ENCODE measurements at regions not wholly inside any gene's neighbourhood (a gene's known extent, or its start where the extent isn't known, plus 50 kb on each side); places are given as distances from the start of the nearest gene placed in this dataset.

DNA sequence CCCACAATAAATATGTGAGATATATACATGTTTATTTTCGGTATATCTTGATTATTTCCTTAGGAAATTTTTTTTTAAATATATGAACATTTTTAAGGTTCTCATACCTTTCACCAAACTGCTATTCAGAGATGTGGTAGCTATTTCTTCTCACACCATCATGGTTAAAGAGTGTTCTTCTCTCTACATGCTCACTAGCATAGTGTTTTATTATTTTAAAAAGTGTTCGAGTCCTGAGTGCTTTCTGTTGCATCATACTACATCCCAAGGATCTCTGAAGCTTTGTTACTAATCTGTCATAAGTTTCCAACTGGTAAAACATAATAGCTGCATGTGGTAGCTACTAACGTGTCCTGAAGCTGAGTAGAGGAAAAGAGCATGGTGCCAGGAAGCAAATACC lies 177.4 kb upstream of the GLRA1 start:
- Histone ChIP-seq H3K4me1 (no peaks in the 10 kb centered on the region), H3K27ac (no peak overlapping the region), H3K4me3 (no peak overlapping the region), H3K9me3 (no peaks in the 10 kb centered on the region), H3K4me2 (no peak overlapping the region)
- DNase-seq (ENCODE audit: low read depth in 1 of 2, low spot score in 1 of 2) (no peak), ATAC-seq (no peak), FAIRE-seq (no peak)
- 2% methylated on average over 3 of the region's 3 CpGs for WGBS (ENCODE audit: missing lambda C conversion rate)
- ChIA-PET CTCF (interaction anchor here (0.6 kb wide), 1 partner anchor 16 kb away, joined by 3 read pairs; no protein-coding TSS in a partner anchor), POLR2A (no interaction called here)
- TF ChIP-seq CBX2 (IDR thresholded peaks at IDR 0.05; ENCODE audit: borderline replicate concordance, low read depth), result no peak
- TF ChIP-seq NPAS2 (CRISPR knock-in tag; IDR thresholded peaks at IDR 0.05; ENCODE audit: borderline replicate concordance), result no peak
- no peak for TF ChIP-seq ZSCAN20 (CRISPR knock-in tag; IDR thresholded peaks at IDR 0.05)
- no peak for TF ChIP-seq KDM5A (IDR thresholded peaks at IDR 0.05)
- no peak for TF ChIP-seq EP300 (IDR thresholded peaks at IDR 0.05)
- TF ChIP-seq EHMT2 (IDR thresholded peaks at IDR 0.05; ENCODE audit: low read depth), result no peak
- TF ChIP-seq CHD2 (IDR thresholded peaks at IDR 0.05; ENCODE audit: low read length, partially characterized antibody), result no peak
- TF ChIP-seq ESRRA (IDR thresholded peaks at IDR 0.05; ENCODE audit: borderline replicate concordance, low read length), result no peak
- no peak for TF ChIP-seq JUNB (IDR thresholded peaks at IDR 0.05)
- TF ChIP-seq, protein P1, sequence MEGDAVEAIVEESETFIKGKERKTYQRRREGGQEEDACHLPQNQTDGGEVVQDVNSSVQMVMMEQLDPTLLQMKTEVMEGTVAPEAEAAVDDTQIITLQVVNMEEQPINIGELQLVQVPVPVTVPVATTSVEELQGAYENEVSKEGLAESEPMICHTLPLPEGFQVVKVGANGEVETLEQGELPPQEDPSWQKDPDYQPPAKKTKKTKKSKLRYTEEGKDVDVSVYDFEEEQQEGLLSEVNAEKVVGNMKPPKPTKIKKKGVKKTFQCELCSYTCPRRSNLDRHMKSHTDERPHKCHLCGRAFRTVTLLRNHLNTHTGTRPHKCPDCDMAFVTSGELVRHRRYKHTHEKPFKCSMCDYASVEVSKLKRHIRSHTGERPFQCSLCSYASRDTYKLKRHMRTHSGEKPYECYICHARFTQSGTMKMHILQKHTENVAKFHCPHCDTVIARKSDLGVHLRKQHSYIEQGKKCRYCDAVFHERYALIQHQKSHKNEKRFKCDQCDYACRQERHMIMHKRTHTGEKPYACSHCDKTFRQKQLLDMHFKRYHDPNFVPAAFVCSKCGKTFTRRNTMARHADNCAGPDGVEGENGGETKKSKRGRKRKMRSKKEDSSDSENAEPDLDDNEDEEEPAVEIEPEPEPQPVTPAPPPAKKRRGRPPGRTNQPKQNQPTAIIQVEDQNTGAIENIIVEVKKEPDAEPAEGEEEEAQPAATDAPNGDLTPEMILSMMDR (IDR thresholded peaks at IDR 0.05), result no peak
- TF ChIP-seq HDAC2 (IDR thresholded peaks at IDR 0.05), result no peak
- no peak for TF ChIP-seq POLR2A (IDR thresholded peaks at IDR 0.05; ENCODE audit: low read length)

DNA sequence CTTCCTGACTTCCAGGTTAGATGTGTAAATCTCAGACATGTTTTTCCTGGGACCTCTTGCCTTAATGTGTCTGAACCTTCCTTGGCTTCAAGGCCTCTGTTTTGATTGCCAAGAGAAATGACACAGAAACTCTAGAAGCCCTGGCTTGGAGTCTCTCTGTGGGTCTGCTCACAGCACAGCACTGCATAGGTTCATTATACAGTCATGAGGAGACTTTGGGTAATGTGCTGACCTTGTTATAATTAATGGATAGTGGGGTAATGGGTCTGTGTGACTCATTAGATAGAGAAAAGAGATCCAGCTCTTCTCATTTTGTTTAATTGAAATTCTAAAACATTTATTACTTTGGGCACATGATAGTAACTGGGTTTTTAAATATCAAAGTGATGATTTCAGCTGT lies 175.8 kb upstream of the GLRA1 start:
- Histone ChIP-seq H3K4me1 (no peaks in the 10 kb centered on the region), H3K4me3 (no peak overlapping the region), H3K27ac (no peak overlapping the region), H3K4me2 (no peak overlapping the region), H3K9me3 (no peaks in the 10 kb centered on the region)
- POLR2A ChIA-PET, result no interaction called here
- no peak for DNase-seq (ENCODE audit: low read depth in 1 of 2, low spot score in 1 of 2)
- ATAC-seq, result no peak
- no peak for TF ChIP-seq POLR2AphosphoS2 (conservative IDR thresholded peaks at IDR 0.05; ENCODE audit: low read length)
- TF ChIP-seq RFX5 (IDR thresholded peaks at IDR 0.05), result no peak
- peak; percentile 21 for TF ChIP-seq MAFK (IDR thresholded peaks at IDR 0.05; ENCODE audit: partially characterized antibody)
- FAIRE-seq, result no peak
- CTCF ChIA-PET, result no interaction called here

DNA sequence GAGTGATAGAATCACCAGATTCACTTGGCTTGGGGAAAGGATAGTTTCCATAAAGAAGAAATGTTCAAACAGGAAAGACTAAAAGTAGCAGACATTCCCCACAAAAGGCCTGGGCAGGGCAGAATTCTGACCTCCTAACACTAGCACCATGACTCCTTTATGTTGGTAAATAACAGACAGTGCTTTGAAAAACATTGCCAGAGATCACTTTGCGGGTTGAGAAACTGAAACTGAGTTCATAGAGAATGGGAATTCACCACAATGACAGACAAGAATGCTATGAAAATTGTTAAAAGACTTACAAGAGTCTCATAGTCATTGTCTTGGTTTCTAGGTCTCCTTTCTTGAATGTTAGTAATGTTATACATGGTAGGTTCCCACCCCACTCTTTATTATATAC lies 172.5 kb upstream of the GLRA1 start:
- ChIA-PET POLR2A (no interaction called here), CTCF (no interaction called here)
- 0% methylated on average over 1 of the region's 1 CpG for WGBS (ENCODE audit: missing lambda C conversion rate)
- H3K4me1 ChIP-seq, result no peaks in the 10 kb centered on the region
- H3K4me2 ChIP-seq, result no peak overlapping the region
- no peak for TF ChIP-seq HEYL (CRISPR knock-in tag; IDR thresholded peaks at IDR 0.05)
- no peak for TF ChIP-seq BHLHE40 (IDR thresholded peaks at IDR 0.05; ENCODE audit: low read depth, low read length)
- TF ChIP-seq MAZ (IDR thresholded peaks at IDR 0.05; ENCODE audit: borderline replicate concordance, low read depth, low read length), result no peak
- TF ChIP-seq HOXB5 (CRISPR knock-in tag; IDR thresholded peaks at IDR 0.05), result no peak
- TF ChIP-seq MYC (IDR thresholded peaks at IDR 0.05; ENCODE audit: borderline replicate concordance, low read length), result no peak
- no peak for TF ChIP-seq FOSB (CRISPR knock-in tag; IDR thresholded peaks at IDR 0.05)
- TF ChIP-seq JUN (IDR thresholded peaks at IDR 0.05), result no peak
- TF ChIP-seq RAD21 (conservative IDR thresholded peaks at IDR 0.05 in 1 of 2, IDR thresholded peaks at IDR 0.05 in 1 of 2), result no peak
- no peak for TF ChIP-seq NPAS2 (CRISPR knock-in tag; IDR thresholded peaks at IDR 0.05; ENCODE audit: borderline replicate concordance)
- H3K4me3 ChIP-seq, result no peak overlapping the region
- ATAC-seq (no peak), FAIRE-seq (no peak), DNase-seq (ENCODE audit: low read depth in 1 of 2, low spot score in 1 of 2) (no peak)
- no peak overlapping the region for H3K27ac ChIP-seq
- no peaks in the 10 kb centered on the region for H3K9me3 ChIP-seq

DNA sequence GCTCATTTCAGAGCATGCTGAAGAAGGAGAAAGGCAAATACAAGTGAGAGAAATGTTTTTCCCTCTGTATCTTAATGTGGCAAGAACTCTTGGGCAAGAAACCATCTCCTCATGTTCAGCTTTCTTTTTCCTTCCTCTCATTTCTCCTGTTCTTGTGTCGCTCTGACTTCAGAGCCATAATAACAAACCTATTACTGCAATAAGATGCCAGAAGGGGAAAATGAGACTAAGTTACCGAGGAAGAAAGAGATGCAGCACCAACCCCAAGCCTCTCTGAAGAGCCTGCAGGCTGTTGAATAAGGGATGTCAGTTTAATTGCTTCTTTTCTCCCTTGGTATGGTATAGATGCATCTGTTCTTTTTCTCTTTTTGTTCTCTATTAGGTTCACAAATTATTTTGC lies 170.1 kb upstream of the GLRA1 start:
- ATAC-seq, result no peak
- ChIA-PET CTCF (no interaction called here), POLR2A (no interaction called here)
- 0% methylated on average over 2 of the region's 2 CpGs for WGBS (ENCODE audit: missing lambda C conversion rate)
- FAIRE-seq, result no peak
- no peak for DNase-seq (ENCODE audit: low read depth in 1 of 2, low spot score in 1 of 2)
- H3K4me3 ChIP-seq, result no peak overlapping the region
- no peaks in the 10 kb centered on the region for H3K9me3 ChIP-seq
- no peaks in the 10 kb centered on the region for H3K4me1 ChIP-seq
- no peak overlapping the region for H3K27ac ChIP-seq
- no peak overlapping the region for H3K4me2 ChIP-seq
- TF ChIP-seq, protein P2, sequence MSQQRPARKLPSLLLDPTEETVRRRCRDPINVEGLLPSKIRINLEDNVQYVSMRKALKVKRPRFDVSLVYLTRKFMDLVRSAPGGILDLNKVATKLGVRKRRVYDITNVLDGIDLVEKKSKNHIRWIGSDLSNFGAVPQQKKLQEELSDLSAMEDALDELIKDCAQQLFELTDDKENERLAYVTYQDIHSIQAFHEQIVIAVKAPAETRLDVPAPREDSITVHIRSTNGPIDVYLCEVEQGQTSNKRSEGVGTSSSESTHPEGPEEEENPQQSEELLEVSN (IDR thresholded peaks at IDR 0.05; ENCODE audit: borderline replicate concordance, low read depth), result no peak
- no peak for TF ChIP-seq HOXB13 (CRISPR knock-in tag; IDR thresholded peaks at IDR 0.05; ENCODE audit: low read depth)
- TF ChIP-seq POLR2AphosphoS2 (conservative IDR thresholded peaks at IDR 0.05; ENCODE audit: low read length), result no peak
- TF ChIP-seq FOXS1 (CRISPR knock-in tag; IDR thresholded peaks at IDR 0.05), result no peak
- TF ChIP-seq, protein P3, sequence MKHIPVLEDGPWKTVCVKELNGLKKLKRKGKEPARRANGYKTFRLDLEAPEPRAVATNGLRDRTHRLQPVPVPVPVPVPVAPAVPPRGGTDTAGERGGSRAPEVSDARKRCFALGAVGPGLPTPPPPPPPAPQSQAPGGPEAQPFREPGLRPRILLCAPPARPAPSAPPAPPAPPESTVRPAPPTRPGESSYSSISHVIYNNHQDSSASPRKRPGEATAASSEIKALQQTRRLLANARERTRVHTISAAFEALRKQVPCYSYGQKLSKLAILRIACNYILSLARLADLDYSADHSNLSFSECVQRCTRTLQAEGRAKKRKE (CRISPR knock-in tag; IDR thresholded peaks at IDR 0.05; ENCODE audit: low read depth), result no peak
- TF ChIP-seq RFX5 (IDR thresholded peaks at IDR 0.05), result no peak
- no peak for TF ChIP-seq NR3C1 (IDR thresholded peaks at IDR 0.05)
- no peak for TF ChIP-seq MAZ (IDR thresholded peaks at IDR 0.05; ENCODE audit: borderline replicate concordance, low read depth, low read length)
- no peak for TF ChIP-seq ZC3H11A (IDR thresholded peaks at IDR 0.05)
- no peak for TF ChIP-seq CBX8 (IDR thresholded peaks at IDR 0.05)
- TF ChIP-seq TFCP2L1 (CRISPR knock-in tag; IDR thresholded peaks at IDR 0.05), result no peak
- no peak for TF ChIP-seq RCOR1 (IDR thresholded peaks at IDR 0.05; ENCODE audit: low read depth, low read length)
- no peak for TF ChIP-seq PHF8 (IDR thresholded peaks at IDR 0.05; ENCODE audit: borderline replicate concordance, low read depth)
- TF ChIP-seq FOSB (CRISPR knock-in tag; IDR thresholded peaks at IDR 0.05), result no peak
- TF ChIP-seq MAFK (IDR thresholded peaks at IDR 0.05; ENCODE audit: partially characterized antibody), result no peak
